Activated CD4-positive, alpha-beta T cell treated with anti-CD3 and anti-CD28 coated beads, Interleukin-2, amount 50 U/mL, for 16 hours (primary cell): ENCODE measurements at regions not wholly inside any gene's neighbourhood (a gene's known extent, or its start where the extent isn't known, plus 50 kb on each side); places are given as distances from the start of the nearest gene placed in this dataset.
"Not testable (repeated sequence)": the region's sequence is repeated elsewhere in the genome, so short reads cannot be mapped to it uniquely, and the experiment has no call there.

Source experiments
- DNase-seq: peaks from one replicate; pipeline ENCODE4 v3.0.0-alpha.2; 2020

DNA sequence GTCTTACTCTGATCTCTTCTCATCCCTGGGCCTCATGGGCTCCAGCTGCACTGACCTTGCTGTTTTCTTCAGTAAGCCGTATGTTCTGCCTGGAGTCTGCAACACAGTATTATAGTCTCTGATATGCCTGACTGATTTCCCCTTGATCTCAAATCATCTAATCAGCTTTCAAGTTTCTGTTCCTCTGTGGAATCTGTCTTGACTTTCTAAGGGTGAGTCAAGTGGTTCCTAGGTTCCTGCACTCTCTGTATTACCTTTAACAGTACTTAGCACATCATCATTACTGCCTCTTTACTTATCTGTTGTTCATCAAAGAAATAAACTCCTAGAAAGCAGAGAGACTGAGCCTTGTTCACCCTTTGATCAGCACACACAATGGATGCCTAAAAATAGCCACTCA, 350.7 kb downstream of the LMO7 start:
- no peak for DNase-seq

DNA sequence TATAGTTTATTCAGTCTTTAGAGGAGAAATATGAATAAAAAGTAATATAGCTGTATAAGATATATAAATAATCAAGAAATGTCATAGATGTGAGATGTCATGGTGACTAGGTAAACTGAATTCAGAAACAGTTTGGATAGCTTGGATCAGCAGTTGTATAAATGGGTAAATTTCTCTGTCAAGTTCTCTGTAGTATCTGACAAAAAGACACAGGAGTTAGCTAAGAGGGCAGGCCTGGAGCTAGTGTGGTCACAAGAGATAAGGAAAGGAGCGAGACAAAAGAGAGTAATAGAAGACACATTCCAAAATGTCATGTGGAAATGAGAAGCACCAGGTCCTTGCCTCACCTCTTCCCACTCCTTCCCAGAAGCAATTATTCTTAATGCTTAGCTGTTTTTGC, 349.0 kb downstream of the LMO7 start:
- no peak for DNase-seq

DNA sequence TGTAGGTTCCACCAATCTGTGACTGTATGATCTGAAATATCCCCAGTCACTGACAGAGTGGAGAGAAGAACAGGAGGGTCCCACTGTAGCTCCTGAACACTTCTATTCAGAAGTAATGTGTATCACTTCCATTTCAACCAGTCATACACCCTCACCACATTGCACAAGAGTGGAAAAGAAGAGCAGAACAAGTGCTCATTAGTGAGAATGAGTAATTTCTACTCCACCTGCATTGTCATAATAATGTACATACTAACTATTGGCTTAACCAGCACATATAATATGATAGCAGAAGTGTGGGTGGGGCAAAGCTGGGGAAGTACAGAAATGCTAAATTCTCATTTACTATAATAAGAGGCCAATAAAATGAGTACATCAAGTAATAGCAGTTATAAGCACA, 342.7 kb downstream of the LMO7 start:
- DNase-seq, result no peak

DNA sequence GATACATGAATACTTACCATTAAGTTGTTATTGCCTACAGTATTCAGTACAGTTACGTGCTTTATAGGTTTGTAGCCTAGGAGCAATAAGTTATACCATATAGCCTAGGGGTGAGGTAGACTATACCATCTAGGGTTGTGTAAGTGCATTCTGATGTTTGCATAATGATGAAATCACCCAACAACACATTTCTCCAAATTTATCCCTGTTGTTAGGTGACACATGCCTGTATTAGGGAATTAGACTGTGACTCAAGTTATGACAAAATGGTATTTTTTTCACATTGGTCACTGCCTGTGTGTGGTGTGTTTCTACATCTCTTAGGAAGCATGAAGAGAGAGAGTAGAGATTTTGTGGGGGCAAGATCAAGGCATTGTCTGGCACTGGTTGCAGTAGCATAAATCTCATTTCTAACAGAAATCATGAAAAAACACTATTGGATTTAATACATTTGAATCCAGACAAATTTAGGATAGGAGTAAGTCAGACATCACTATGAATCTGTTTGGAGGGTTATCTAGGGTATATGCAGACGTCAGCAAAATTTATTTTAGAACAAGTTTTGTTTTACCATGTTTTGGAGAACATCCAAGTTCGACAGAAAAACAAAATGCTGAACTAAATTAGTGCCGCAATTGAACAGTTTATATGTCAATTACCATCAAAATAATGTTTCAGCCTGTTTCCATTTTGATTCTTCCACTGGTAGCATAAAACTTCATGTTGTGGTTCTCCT, 332.1 kb downstream of the LMO7 start:
- DNase-seq, result no peak

DNA sequence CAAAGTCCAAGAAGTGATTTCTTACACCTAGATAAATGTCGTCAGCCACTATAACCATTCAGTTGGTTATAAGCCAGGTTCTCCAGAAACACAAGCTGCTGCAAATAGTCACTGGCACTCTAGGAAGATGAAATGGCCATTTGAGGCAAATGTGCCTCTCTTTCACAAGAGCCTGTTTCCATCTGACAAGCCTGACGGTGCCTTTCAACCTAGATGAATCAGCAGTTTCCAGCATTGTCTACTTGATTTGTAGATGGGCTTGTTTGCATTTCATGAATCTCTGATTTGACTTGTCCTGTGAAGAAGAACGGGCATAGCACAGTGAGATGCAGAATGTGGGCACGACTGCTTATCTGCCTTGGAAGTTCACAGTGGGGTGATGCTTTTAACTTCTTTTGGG, 327.2 kb downstream of the LMO7 start:
- no peak for DNase-seq

DNA sequence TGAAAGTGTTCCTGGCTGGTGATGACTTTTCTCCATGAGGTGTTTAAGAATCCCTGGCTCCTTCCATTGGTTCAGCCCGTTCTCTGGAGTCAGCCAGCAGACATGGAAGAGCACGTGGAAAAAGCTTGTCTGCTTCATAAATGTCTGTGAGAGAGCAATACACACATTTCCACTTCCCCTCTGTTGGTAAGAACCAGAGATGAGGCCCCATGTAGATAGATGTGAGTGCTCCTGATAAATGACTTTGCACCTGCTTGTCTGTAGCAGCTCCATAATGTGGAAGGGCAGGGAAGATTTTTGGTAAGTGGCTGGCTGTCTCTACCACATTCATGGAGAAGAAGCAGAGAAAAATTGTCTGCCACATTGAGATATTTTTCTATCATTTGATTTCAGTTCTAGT, 325.8 kb downstream of the LMO7 start:
- DNase-seq, result no peak

DNA sequence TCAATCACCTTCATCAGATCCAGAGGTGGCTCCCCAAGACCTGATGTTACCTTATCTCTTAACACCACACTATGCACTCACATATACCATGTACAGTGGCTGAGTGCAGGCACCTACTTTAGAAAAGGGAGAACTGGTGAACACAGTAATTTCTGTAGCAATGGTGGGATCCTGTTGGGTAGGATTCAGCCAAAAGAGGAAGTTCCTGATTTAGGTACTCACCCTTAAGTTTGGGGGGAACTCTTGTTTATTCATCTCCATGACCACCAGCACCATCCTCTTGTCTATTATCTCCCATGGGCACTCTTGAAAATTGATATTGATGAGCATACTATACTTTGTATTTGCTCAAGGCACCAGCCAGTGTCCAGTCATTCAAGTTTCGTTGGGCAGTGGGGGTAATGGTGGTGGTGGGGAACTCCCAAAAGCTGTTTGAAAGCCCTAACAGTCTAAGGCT, 324.4 kb downstream of the LMO7 start:
- no peak for DNase-seq

DNA sequence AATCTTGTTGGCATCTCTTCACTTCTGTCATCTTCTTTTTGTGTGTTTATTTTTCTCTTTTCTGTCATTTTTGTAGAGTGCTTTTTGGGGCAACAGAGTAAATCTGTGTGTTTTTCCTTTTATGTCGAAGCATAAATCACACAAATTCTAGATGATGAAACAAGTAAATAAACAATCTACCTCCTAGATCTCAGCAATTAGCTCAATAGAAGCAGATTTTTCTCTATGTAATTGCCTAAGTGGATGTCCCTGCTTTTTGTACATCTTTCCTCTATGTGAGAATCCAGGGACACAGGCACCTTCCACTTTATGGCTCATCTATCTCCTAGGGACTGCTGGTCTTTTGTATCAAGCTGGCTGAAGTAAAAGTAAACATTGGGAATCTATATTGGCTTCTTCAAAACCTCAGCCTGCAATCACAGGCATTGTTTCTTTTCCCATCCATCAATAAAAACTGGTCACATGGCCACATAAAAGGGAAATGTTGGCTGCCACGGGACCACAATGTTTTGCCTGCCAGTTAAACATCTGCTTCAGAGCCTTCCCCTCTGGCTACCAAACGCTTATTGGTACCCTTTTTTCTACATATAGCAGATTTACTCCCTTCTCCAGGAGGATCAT, 323.8 kb downstream of the LMO7 start:
- DNase-seq, result no peak

DNA sequence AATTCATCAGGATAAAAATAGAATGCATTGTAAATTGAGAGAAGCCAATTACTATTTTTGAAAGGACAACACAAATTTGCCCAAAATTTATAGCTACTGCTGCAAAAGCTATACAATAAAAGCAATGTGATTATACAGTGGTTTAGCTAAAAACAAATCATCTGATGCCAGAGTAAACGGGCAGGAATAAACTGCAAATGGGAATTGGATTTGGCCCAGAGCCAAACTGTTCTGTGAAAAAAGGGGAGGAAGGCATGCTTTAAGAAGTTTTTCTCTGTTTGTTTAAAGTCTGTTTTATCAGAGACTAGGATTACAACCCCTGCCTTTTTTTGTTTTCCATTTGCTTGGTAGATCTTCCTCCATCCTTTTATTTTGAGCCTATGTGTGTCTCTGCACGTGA, 317.5 kb downstream of the LMO7 start:
- not testable (repeated sequence) for DNase-seq

DNA sequence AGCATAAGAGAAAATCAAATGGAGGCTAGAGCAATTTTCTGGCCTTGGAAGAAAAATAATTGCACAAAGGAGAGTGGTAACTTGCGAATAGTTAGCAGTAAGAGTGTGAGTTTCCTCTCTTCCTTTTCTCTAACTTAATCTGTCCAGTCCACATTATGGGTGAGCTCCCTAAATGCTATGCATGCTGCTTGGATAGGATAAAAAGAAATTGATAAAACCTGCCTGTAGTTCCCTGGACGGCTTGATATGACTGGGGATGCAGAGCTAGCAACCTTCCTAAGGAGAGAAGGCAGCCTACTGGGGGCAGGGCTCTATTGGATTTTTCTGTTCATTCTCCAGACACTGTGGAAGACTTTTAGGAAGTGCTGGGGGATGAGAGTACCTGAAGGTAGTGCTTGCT, 311.3 kb downstream of the LMO7 start:
- DNase-seq, result no peak

DNA sequence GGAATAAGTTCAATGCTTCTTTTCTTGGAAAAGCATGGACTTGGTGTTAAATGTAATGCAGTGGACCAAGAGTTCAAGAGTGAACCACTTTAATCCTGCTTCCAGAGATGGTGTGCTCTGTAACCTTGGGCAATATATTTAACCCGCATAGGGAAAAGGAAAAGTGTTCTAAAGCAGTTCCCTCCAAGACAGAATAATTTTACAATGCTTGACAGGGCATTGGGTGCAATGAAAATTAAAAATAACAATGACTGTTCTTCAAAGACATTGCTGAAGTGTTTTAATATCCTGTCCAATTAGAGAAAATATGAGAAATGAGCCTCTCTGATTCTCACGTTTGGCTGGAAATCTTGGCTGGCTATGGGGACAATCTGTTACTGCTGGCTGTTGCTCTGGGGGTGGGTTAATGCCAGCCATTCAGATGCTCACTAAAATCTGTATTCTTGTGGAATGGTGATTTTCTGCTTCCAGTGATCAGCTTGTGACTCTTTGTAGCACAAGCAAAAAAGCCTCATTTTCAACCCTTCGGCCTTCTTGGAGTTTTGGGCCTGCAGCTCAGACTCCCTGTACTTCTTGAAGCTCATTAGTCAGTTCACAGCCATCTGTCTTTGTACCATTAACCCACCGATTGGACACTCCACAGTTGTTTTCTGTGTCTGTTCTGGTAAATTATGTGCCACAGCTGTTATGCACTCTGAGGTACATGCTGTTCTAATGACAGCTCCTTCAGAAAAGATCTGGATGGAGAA, 310.6 kb downstream of the LMO7 start:
- no peak for DNase-seq

DNA sequence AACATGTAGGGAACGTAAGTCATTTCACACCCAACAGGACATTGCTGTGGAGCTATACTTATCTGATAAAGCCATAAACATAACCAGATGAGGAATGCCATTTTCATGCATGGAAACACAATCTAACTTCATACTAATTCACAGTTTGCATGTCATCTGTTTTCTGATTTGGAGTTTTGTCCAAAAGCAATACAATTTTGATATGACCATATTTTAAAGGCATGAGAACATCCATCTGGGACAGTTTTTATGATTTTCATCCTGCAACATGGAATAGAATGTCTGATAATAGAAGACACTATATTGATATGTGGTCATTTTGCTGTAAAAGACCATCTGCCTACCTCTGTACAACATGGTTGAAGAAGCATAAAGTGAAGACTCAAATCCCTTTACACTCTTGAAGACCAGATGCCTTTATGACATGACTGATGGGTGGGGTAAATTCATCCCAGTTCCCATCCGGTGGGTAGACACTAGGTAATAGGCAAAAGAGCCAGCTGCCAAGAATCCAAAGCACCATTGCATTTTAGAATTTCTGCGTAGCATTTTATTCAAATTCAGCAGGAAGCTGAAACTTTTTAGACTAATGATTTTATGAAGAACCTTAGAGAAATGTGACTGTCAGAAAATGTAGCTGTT, 309.8 kb downstream of the LMO7 start:
- DNase-seq, result no peak

DNA sequence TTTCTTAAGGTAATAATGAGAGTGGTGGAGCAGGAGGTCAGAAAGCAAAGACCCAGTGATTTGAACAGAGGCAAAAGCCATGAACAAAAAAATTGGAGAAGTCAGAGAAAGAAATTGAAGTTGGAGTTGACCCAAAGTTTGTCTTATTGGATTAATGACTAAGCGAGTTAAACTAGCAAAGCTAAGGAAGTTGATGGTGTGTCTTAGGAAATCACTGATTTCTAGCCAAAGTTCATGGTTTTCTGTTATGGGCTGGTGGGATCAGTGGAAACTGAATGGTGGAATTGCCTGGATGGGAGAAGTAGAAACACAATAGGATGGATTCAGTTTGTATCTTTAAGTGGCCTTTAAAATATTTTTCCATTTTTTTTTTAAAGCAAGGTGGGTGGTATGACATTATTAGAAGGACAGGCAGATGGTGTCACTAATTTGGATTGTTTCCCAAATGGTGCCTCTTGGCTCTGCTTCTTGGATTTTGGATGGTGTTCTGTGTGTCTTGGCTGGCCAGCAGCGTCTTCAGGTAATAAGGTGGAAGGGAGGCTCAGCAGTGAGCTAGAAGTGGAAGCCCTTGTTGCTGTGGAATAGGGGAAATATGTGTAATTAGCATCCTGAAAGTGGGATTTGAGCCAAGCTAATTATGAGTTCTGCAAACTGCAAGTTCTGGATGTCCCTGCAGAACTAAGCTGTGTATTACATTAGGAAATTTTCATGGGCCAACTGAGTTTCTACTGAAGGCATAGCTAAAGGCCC, 302.9 kb downstream of the LMO7 start:
- DNase-seq, result no peak

DNA sequence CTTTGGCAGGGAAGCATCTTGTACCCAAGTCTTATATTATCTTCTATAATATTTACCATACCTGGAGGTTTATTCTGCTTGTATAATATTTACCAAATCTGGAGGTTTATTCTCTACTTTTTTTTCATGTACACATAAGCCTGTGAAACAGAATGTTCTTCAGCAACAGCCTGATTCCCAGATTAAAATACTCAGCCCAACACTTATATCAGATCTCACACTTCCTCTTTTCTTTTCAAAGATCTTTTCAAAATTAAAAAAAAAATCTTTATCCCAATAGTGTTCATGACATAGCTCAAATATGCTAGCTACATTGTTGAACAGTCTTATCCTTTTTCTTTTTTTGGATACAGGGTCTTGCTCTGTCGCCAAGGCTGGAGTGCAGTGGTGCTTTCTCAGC, 300.7 kb downstream of the LMO7 start:
- DNase-seq, result no peak

DNA sequence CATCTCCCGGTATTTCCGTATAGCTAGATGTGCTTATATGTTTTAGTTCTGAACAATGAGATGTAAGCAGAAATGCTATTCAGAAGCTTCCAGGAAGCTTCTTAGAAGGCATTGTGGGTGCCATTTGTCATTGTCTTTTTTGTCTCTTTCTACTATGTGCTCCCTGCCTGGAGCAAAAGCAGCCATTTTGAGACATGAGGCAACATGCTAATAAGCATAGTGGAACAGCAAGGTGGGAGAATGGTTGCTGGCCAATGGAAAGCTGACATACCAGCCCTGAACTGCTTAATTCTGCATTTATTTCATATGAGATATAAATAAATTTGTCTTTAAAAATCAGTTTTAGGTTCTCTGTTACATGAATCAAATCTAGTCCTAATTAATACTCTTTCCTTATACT, 299.7 kb downstream of the LMO7 start:
- DNase-seq, result no peak

DNA sequence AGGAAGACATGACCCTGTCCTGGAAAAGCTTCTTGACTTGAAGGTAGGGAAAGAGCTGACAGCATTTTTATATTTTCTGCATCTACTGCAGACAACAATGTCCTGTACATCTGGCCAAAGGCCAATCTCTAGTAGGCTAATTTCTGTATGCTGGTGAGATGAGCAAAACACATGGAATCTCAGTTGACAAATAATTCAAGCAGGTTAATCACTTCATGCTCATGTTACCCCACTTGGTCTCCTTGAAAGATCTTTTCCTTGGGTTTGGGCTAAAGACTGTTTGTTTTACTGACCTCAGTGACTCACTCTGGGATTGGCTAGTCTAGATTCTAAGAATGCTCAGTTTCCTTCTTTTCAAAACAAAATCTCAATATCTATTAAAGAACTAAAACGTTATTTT, 298.8 kb downstream of the LMO7 start:
- no peak for DNase-seq

DNA sequence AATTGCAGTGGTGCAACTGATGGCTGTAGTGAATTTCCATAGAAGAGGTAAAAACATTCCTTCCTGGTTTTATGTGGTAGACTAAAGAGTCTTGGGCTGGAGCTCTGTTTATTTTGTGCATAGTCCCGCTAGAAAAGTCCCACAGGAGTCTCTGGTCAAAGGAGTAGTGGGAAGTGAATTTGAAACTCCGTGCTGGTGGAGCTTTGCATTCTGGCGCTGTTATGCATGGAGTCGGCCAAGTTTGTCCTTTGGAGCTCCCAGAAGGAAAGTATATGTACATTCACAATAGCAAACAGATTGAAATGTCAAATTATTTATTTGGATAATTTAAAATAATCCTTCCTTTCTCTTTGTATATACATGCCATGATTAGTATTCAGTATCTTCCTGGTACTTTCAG, 296.5 kb downstream of the LMO7 start:
- DNase-seq, result no peak

DNA sequence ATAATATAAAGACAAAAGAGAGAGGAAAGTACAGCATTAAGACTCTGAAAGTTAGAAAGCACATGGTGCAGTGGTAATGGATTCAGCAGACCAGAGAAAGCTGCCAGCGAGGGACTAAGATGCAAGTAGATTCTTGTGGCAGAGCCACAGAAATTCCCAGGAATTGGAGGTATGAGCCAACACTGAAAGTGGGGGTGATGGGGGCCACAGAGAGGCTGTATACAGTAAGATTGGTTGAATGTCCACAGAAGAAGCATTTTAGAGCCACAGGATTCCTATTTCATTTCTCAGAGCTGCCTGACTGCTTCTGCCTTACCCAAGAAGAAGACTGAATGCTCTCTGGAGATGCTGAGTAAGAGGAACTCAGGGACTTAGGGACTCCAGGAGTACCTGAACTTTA, 295.0 kb downstream of the LMO7 start:
- no peak for DNase-seq

DNA sequence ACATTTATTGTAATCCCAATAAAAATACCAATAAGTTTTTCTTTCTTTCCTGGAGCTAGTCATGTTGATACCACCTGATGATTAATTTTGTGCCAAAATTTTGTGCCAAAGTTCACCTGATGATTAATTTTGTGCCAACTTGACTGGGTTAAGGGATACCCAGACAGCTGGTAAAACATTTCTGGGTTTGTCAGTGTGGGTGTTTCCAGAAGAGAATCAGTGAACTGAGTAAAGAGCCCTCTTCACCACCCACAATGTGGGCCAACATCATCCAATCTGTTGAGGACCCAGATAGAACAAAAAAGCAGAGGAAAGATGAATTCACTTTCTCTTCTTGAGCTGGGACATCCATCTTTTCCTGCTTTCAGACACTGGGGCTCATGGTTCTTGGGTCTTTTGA, 292.9 kb downstream of the LMO7 start:
- DNase-seq, result peak; percentile 2

DNA sequence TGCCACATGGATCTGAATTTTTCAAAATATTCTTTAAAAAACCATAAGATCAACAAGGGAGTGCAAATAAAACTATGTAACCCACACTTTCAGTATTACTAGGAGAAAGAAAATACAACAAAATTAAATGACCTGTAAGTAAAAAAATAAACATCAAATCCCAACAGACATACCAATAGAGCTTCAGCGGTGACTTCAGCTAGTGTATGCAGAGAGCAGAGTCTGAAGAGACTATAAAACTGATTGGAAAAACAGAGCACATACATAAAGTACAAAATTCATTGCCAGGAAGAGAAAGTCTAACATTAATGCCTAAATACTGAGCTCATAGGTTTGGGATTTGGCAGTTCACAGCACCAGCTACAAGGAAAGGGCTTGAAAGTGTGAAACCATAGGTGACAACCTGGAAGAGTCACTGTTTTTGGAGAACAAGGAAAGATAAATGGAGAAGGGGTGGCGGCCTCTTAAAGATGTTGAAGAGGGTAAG, 291.1 kb downstream of the LMO7 start:
- DNase-seq, result no peak

DNA sequence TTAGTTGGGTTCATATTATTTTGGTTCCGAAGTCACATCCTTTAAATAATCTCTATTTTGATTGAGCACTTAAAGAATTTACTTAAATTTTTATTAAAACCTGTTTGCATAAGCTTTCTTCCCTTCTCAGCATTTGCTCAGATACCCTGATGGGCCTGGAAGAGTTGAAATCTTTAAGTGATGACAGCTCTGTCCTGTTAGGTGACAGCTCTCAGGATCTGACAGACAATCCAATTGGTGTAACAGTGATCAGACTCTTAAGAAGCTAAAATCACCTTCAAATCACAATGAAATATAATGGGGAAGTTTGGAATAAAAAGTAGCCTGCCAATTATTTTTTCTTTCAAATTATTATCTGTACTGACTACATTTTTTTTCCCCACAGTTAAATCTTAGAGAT, 284.4 kb downstream of the LMO7 start:
- no peak for DNase-seq

DNA sequence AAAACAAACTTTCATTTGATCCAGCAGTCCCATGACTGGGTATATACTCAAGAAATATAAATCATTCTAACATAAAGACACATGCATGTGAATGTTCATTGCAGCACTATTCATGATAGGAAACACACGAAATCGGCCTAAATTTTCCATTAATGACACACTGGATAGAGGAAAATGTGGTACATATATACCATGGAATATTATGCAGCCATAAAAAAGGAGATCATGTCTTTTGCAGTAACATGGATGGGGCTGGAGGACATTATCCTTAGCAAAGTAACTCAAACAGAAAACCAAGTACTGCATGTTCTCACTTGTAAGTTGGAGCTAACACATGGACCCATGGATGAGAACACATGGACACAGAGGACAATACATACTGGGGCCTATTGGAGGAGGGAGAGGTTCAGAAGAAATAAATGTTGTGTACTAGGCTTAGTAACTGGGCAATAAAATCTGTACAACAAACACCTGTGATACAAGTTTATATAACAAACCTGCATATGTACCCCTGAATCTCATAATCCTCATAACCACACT, 283.6 kb downstream of the LMO7 start:
- no peak for DNase-seq

DNA sequence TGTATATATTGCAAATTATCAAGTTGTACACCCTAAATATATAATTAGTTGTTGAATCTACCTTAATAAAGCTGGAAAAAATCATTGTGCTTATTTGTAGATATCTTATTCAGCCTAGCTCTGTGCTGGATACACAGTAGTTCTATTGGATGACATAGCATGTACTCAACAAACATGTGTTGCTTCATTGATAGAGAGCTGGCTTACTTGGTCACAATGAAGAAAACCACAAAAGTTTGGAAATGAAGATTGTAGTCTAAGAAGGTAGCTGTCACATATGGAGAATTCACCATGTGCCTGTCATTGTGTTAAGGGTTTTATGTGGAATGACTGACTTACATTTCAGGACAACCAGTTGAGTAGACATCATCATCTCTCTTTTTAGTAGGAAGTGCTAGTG, 278.9 kb downstream of the LMO7 start:
- no peak for DNase-seq
